HG03095 (cell line): ENCODE measurements at regions not wholly inside any gene's neighbourhood (a gene's known extent, or its start where the extent isn't known, plus 50 kb on each side); places are given as distances from the start of the nearest gene placed in this dataset.

Experiments
- ATAC-seq: cut with Tn5 transposase; IDR thresholded peaks from one replicate; pipeline ENCODE4 v1.9.1; 2021; ENCODE audit warnings: moderate library complexity; ENCODE audit not compliant: unreplicated experiment

- ATAC-seq: no peak
Observed at GRCh38 chr5:125117566-125117965, 371.1 kb upstream of the ZNF608 start.

GRCh38 chr5:125120012-125120411 is 373.6 kb upstream of the ZNF608 start:
- ATAC-seq: no peak

GRCh38 chr5:125125031-125125823 is 378.8 kb upstream of the ZNF608 start:
- no peak for ATAC-seq

GRCh38 chr5:125126050-125126449 is 379.6 kb upstream of the ZNF608 start:
- ATAC-seq: no peak

- no peak for ATAC-seq
Observed at GRCh38 chr5:125129151-125129806, 382.8 kb upstream of the ZNF608 start.

- no peak for ATAC-seq
Observed at GRCh38 chr5:125130591-125130990, 384.2 kb upstream of the ZNF608 start.

GRCh38 chr5:125134216-125135081 is 388.0 kb upstream of the ZNF608 start:
- ATAC-seq: no peak

- ATAC-seq: no peak
Observed at GRCh38 chr5:125137535-125137934, 391.1 kb upstream of the ZNF608 start.

GRCh38 chr5:125138266-125138665 is 391.8 kb upstream of the ZNF608 start:
- ATAC-seq: no peak

GRCh38 chr5:125139590-125139989 is 393.2 kb upstream of the ZNF608 start:
- ATAC-seq: no peak

GRCh38 chr5:125140220-125140619 is 393.8 kb upstream of the ZNF608 start:
- no peak for ATAC-seq

GRCh38 chr5:125140855-125141254 is 394.4 kb upstream of the ZNF608 start:
- no peak for ATAC-seq

GRCh38 chr5:125142458-125142857 is 396.0 kb upstream of the ZNF608 start:
- no peak for ATAC-seq

GRCh38 chr5:125143011-125143410 is 396.6 kb upstream of the ZNF608 start:
- no peak for ATAC-seq

GRCh38 chr5:125148076-125148475 is 401.6 kb upstream of the ZNF608 start:
- ATAC-seq: no peak

GRCh38 chr5:125148706-125149105 is 402.3 kb upstream of the ZNF608 start:
- ATAC-seq: no peak

- ATAC-seq: no peak
Observed at GRCh38 chr5:125149110-125149509, 402.7 kb upstream of the ZNF608 start.

GRCh38 chr5:125149527-125149926 is 403.1 kb upstream of the ZNF608 start:
- ATAC-seq: no peak

- ATAC-seq: no peak
Observed at GRCh38 chr5:125150041-125150669, 403.7 kb upstream of the ZNF608 start.

- no peak for ATAC-seq
Observed at GRCh38 chr5:125151150-125151900, 404.9 kb upstream of the ZNF608 start.
